HEK293 (cell line): ENCODE measurements at regions not wholly inside any gene's neighbourhood (a gene's known extent, or its start where the extent isn't known, plus 50 kb on each side); places are given as distances from the start of the nearest gene placed in this dataset.

Source experiments
- HOXD13 ChIP-seq: sonication (generic); formaldehyde crosslinking; IDR thresholded peaks from 2 replicates; pipeline ENCODE4 v1.8.0; 2022; ENCODE audit warnings: missing genetic modification reagents, borderline replicate concordance
- ZBTB1 ChIP-seq: fragments of 450-650 bp; formaldehyde crosslinking; IDR thresholded peaks from 2 replicates; pipeline ENCODE4 v1.5.1; 2016; ENCODE audit warnings: missing biosample characterization, missing genetic modification characterization
- ZNF146 ChIP-seq: fragments of 450-650 bp; formaldehyde crosslinking; IDR thresholded peaks from 2 replicates; pipeline ENCODE4 v1.5.1; 2016; ENCODE audit warnings: missing biosample characterization, missing genetic modification characterization
- ZNF157 ChIP-seq: fragments of 450-650 bp; formaldehyde crosslinking; IDR thresholded peaks from 2 replicates; pipeline ENCODE4 v1.5.1; 2016; ENCODE audit warnings: missing biosample characterization, missing genetic modification characterization
- ZNF335 ChIP-seq: fragments of 450-650 bp; formaldehyde crosslinking; conservative IDR thresholded peaks from 2 replicates; pipeline ENCODE4 v1.5.1; 2016; ENCODE audit warnings: missing biosample characterization, missing genetic modification characterization
- ZNF561 ChIP-seq: fragments of 450-650 bp; IDR thresholded peaks from 2 replicates; pipeline ENCODE4 v1.5.1; 2018; ENCODE audit warnings: missing biosample characterization, missing genetic modification characterization, borderline replicate concordance
- TF ChIP-seq, protein P1 (sequence below): fragments of 450-650 bp; formaldehyde crosslinking; IDR thresholded peaks from 2 replicates; pipeline ENCODE4 v1.5.1; 2016; ENCODE audit warnings: missing biosample characterization, missing genetic modification characterization

DNA sequence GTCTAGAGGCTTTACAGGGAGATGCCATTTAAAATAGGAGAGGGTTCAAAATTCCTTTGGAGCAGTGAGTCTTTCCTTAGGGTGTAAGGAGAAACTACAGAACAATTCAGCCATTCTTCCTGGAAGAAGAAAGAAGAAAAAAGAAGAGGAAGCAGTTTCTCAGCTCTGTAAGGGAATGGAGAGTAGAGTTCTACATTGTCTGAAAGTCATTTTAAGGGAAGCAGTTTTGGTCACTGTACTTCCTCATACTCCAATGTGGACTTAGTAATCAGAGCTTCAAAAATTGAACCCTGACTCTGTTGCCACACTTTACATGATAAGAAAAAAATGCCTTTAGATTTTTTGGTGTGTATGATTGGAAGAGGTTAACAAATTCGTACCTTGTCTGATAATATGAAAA is 122.4 kb downstream of the LRRC70 start:
- TF ChIP-seq ZNF157 (tag by site-specific recombination), result no peak
- TF ChIP-seq ZBTB1 (tag by site-specific recombination), result no peak
- no peak for TF ChIP-seq ZNF561
- no peak for TF ChIP-seq ZNF146 (tag by site-specific recombination)
- TF ChIP-seq HOXD13 (CRISPR knock-in tag), result no peak
- TF ChIP-seq, protein P1, sequence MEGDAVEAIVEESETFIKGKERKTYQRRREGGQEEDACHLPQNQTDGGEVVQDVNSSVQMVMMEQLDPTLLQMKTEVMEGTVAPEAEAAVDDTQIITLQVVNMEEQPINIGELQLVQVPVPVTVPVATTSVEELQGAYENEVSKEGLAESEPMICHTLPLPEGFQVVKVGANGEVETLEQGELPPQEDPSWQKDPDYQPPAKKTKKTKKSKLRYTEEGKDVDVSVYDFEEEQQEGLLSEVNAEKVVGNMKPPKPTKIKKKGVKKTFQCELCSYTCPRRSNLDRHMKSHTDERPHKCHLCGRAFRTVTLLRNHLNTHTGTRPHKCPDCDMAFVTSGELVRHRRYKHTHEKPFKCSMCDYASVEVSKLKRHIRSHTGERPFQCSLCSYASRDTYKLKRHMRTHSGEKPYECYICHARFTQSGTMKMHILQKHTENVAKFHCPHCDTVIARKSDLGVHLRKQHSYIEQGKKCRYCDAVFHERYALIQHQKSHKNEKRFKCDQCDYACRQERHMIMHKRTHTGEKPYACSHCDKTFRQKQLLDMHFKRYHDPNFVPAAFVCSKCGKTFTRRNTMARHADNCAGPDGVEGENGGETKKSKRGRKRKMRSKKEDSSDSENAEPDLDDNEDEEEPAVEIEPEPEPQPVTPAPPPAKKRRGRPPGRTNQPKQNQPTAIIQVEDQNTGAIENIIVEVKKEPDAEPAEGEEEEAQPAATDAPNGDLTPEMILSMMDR (tag by site-specific recombination), result no peak
- TF ChIP-seq ZNF335 (tag by site-specific recombination), result no peak
